Non-pigmented ciliary epithelial cell (primary cell): ENCODE measurements at regions not wholly inside any gene's neighbourhood (a gene's known extent, or its start where the extent isn't known, plus 50 kb on each side); places are given as distances from the start of the nearest gene placed in this dataset.
"Not testable (repeated sequence)": the region's sequence is repeated elsewhere in the genome, so short reads cannot be mapped to it uniquely, and the experiment has no call there.

Source experiments
- DNase-seq: peaks from one replicate; pipeline ENCODE4 v3.0.0-alpha.2; 2010; ENCODE audit warnings: low read depth

GRCh38 chr14:101247842-101248725, 313.2 kb upstream of the DIO3 start:
- no peak for DNase-seq

GRCh38 chr14:101248840-101249675, 312.2 kb upstream of the DIO3 start:
- DNase-seq = no peak

DNA sequence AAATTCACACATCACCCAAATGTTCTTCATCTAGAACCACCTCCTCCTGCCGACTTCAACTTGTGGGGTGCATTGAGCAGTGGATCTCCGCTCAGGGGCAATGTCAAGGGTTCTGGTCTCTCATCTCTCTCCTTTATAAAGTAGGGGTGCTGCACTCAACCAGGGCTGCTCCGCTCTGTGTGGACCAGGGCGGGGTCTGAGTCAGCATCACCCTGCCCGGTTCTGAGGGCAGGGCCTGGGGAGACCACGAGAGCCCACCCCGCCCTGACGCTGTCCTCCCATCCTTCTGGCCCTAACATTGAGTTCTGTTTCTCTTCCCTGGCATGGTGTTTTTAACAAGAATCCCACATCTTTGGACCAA, 311.6 kb upstream of the DIO3 start:
- DNase-seq = no peak

- no peak for DNase-seq
These were observed 310.9 kb upstream of the DIO3 start for GRCh38 chr14:101250336-101250947.

- no peak for DNase-seq
These were observed 310.1 kb upstream of the DIO3 start for GRCh38 chr14:101250948-101251811.

- no peak for DNase-seq
These were observed 309.4 kb upstream of the DIO3 start for GRCh38 chr14:101251812-101252442.

- DNase-seq = no peak
These were observed 308.7 kb upstream of the DIO3 start for GRCh38 chr14:101252443-101253214.

DNA sequence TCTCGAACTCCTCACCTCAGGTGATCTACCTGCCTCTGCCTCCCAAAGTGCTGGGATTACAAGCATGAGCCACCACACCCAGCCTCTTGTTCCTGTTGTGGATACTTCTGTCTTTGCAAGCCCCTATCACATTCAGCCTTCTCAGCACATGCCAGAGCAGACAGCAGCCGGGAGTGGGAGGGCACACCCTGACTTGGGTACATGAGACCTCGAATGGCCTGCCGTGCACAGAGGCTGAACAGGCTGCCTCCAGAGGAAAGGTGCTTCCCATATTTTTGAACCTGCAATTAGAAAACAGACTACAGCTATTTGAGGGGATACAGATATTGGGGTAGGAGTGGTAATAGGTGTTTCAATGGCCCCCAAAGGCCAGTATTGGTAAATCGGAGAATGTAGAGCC, 307.3 kb upstream of the DIO3 start:
- DNase-seq = no peak

DNA sequence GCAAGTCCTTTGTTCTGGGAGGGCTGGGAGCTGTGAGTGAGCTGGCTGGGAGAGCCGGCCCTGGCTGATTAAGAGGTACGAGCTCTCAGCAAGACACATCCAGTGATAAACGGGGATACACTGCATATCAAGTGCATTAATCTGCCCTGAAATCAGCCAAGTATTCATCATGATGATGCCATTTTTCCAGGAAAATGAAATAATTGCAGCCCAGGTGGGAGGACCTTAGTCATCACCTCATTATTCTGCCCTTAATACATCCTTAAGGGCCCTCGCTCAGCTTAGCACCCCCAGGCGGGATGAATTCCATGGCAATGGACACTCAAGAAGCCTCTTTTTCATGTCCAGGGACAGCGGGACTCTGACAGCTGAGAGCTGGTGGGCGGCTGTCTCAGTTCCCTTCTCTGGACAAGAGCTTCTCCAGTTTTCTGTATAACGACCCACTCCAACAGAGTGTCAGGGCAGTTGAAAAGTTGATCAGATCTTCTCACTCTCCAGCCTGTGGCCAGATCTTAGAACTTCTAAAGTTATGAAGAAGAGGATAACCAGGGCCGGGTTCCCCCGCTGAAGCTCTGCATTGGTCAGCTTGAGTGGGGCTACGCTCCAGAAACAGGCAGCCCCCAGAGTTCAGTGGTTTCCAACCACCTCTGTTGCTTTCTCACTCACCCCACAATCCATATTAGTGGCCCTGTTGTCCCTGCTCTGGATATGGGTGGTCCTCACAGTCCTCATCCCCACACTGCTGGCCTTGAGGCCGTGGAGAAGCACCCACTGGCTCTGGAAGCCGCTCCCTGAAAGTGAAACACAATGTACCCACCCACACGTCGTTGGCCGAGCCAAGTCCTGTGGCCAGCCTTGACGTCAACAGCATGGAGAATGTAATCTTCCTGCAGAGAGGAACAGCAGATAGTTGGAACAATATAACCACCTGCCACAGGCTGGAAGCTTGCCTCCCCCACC, 306.2 kb upstream of the DIO3 start:
- DNase-seq = no peak

DNA sequence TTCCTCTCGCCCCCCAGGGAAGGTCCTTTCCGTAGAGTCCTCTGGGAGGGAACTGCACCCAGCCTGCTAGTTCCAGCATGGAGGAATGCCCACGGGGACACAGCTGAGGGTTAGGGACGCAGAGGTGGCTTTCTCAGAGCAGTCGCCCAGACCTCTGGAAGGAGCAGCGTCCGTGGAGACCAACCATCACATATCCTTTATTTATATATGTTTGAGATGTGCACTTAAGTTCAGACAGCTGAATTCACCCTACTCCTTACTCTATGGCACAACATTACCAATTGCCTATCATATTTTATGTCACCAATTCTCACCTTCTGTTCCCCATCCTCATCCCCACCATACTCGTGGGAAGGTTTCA, 305.6 kb upstream of the DIO3 start:
- no peak for DNase-seq

- no peak for DNase-seq
These were observed 305.0 kb upstream of the DIO3 start for GRCh38 chr14:101256266-101256665.

GRCh38 chr14:101257551-101257950, 303.7 kb upstream of the DIO3 start:
- DNase-seq = no peak

- DNase-seq = no peak
These were observed 301.5 kb upstream of the DIO3 start for GRCh38 chr14:101259748-101260147.

GRCh38 chr14:101266441-101266840, 294.9 kb upstream of the DIO3 start:
- DNase-seq = not testable (repeated sequence)

DNA sequence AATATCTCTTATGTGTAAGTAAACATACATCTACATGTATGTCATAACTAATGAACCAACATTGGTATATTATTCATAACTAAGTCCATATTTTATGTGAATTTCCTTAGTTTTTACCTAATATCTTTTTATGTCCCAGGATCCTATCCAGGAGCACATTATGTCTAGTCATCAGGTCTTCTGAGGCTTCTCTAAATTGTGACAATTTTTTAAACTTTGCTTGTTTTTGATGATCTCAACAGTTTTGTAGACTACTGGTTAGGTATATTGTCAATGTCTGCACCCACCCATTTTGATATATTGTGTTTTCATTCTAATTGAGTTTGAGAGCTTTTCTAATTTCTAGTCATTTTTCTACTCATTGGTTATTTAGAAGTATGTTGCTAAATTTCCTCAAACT, 288.2 kb upstream of the DIO3 start:
- no peak for DNase-seq

GRCh38 chr14:101276309-101277091, 284.8 kb upstream of the DIO3 start:
- DNase-seq = no peak

- DNase-seq = no peak
These were observed 278.9 kb upstream of the DIO3 start for GRCh38 chr14:101282418-101282817.

DNA sequence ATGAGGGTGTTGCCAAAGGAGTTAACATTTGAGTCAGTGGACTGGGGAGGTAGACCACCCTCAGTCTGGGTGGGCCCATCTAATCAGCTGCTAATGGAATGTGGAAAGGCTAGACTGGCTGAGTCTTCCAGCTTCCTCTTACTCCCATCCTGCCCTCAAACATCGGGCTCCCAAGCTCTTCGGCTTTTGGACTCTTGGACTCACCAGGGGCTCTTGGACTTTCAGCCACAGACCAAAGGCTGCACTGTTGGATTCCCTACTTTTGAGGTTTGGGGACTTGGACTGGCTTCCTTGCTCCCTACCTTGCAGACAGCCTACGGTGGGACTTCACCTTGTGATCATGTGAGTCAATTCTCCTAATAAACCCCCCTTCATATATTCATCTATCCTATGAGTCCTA, 276.6 kb upstream of the DIO3 start:
- DNase-seq = no peak
